Activated B cell treated with CpG ODN at 0.5 μM for 24 hours (primary cell): ENCODE measurements at regions not wholly inside any gene's neighbourhood (a gene's known extent, or its start where the extent isn't known, plus 50 kb on each side); places are given as distances from the start of the nearest gene placed in this dataset.

Experiments used
- ATAC-seq: fragments of 200-7000 bp; cut with Tn5 transposase; one replicate; pipeline ENCODE4 v1.10.0; 2021; ENCODE audit warnings: low read depth, mild to moderate bottlenecking, moderate library complexity
- CTCF ChIA-PET: fragments of 350-600 bp; sonication (Branson Sonifier 250); formaldehyde crosslinking; loops from one replicate; lab custom pipeline; 2021; ENCODE audit warnings: antibody characterized with exemption; lab: Charles Lee
- POLR2A ChIA-PET: fragments of 350-600 bp; sonication (Branson Sonifier 250); formaldehyde crosslinking; loops from one replicate; lab custom pipeline; 2021; ENCODE audit warnings: antibody characterized with exemption; lab: Charles Lee
- DNase-seq: peaks from one replicate; pipeline ENCODE4 v3.0.0; 2022
- H3K27ac Mint-ChIP-seq: one replicate; pipeline ENCODE4 v1.8.0; 2020; ENCODE audit warnings: mixed read lengths
- H3K27me3 Mint-ChIP-seq: one replicate; pipeline ENCODE4 v1.8.0; 2021; ENCODE audit warnings: mixed read lengths
- H3K36me3 Mint-ChIP-seq: one replicate; pipeline ENCODE4 v1.8.0; 2021; ENCODE audit warnings: low read depth, mixed read lengths
- H3K4me1 Mint-ChIP-seq: one replicate; pipeline ENCODE4 v1.8.0; 2021; ENCODE audit warnings: mixed read lengths
- H3K4me3 Mint-ChIP-seq: one replicate; pipeline ENCODE4 v1.8.0; 2020; ENCODE audit warnings: mild to moderate bottlenecking, mixed read lengths
- H3K9me3 Mint-ChIP-seq: one replicate; pipeline ENCODE4 v1.8.0; 2020; ENCODE audit warnings: mixed read lengths
- intact Hi-C: fragments of 100-400 bp; cut with micrococcal nuclease; formaldehyde crosslinking; loops from one replicate; pipeline ENCODE4 v1.15.1; 2024
- TF ChIP-seq, protein P1 (sequence below): fragments of 200-600 bp; IDR thresholded peaks from one replicate; pipeline ENCODE4 v1.8.0; 2022; ENCODE audit warnings: antibody characterized with exemption, mild to moderate bottlenecking

DNA sequence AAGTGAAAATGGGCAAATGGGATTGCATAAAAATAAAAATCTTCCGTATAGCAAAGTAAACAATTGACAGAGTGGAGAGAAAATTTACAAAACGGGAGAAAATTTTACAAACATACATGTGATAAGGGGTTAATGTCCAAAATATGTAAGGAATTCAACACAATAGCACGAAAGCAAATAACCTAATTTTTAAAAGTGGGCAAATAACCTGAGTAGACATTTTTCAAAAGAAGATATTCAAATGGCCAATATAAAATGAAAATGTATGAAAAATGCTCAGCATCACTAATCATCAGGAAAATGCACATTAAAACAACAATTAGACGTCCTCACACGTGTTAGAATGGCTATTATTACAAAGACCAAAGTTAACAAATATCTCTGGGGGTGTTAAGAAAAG is 441.5 kb downstream of the HTR1B start:
- no peak for DNase-seq
- ATAC-seq = no peak
- TF ChIP-seq, protein P1, sequence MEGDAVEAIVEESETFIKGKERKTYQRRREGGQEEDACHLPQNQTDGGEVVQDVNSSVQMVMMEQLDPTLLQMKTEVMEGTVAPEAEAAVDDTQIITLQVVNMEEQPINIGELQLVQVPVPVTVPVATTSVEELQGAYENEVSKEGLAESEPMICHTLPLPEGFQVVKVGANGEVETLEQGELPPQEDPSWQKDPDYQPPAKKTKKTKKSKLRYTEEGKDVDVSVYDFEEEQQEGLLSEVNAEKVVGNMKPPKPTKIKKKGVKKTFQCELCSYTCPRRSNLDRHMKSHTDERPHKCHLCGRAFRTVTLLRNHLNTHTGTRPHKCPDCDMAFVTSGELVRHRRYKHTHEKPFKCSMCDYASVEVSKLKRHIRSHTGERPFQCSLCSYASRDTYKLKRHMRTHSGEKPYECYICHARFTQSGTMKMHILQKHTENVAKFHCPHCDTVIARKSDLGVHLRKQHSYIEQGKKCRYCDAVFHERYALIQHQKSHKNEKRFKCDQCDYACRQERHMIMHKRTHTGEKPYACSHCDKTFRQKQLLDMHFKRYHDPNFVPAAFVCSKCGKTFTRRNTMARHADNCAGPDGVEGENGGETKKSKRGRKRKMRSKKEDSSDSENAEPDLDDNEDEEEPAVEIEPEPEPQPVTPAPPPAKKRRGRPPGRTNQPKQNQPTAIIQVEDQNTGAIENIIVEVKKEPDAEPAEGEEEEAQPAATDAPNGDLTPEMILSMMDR = no peak
- ChIA-PET POLR2A (no interaction called here), CTCF (no interaction called here)
- H3K27me3 Mint-ChIP-seq = no peaks in the 10 kb centered on the region
- H3K4me3 Mint-ChIP-seq = no peak overlapping the region
- peaks cover 3% of the 10 kb centered on the region for H3K9me3 Mint-ChIP-seq
- H3K36me3 Mint-ChIP-seq = no peaks in the 10 kb centered on the region
- no peaks in the 10 kb centered on the region for H3K4me1 Mint-ChIP-seq
- intact Hi-C loops = no loop called here
- no peak overlapping the region for H3K27ac Mint-ChIP-seq

DNA sequence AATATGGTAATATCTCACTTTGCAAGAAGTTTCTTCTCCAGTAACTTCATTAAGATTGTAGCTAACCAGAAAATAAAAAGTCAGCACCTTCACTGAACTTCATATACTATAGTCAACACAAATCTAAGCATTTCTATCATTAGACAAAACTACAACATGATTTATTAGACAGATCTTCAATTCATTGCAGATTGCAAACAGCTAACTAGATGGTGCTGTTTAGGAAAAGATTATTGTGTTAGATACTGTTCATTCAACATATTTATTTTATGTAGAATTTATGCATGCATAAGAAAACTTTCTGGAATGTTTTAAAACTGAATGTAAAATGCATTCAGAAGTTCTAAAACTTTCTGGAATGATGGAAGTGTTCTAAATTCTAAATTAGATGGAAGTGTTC is 442.1 kb downstream of the HTR1B start:
- POLR2A ChIA-PET = no interaction called here

DNA sequence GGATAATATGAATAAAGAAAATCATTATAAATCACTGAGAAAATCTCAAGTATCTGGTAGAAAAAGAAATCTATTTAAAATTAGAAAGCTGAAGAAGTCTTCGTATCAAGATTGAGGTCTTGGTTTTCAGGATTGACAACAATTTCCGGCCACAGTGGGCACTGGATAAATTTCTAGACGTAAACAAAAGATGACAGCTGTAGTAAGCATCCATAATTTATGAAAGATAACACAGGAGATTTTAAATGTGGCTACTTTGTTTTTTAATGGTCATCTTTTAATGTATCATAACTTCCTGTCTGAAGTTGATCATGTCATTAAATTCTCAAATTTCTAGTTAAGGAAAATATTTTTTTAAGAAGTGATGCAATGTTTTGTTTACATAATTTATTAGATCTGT is 444.2 kb downstream of the HTR1B start:
- ChIA-PET CTCF (no interaction called here), POLR2A (no interaction called here)
- TF ChIP-seq, protein P1 = no peak
- no peaks in the 10 kb centered on the region for H3K4me1 Mint-ChIP-seq
- H3K27me3 Mint-ChIP-seq = no peaks in the 10 kb centered on the region
- no peak overlapping the region for H3K4me3 Mint-ChIP-seq
- no peaks in the 10 kb centered on the region for H3K36me3 Mint-ChIP-seq
- H3K27ac Mint-ChIP-seq = no peak overlapping the region
- intact Hi-C loops = no loop called here
- ATAC-seq = no peak
- DNase-seq = no peak
- H3K9me3 Mint-ChIP-seq = peaks cover 7% of the 10 kb centered on the region

More for the DNA sequence above, 442.1 kb downstream of the HTR1B start:
- H3K4me3 Mint-ChIP-seq = no peak overlapping the region
- no peaks in the 10 kb centered on the region for H3K36me3 Mint-ChIP-seq
- H3K9me3 Mint-ChIP-seq = peaks cover 2% of the 10 kb centered on the region
- intact Hi-C loops = no loop called here
- DNase-seq (no peak), ATAC-seq (no peak)
- CTCF ChIA-PET = no interaction called here
- TF ChIP-seq, protein P1 = no peak
- no peaks in the 10 kb centered on the region for H3K27me3 Mint-ChIP-seq
- H3K27ac Mint-ChIP-seq = no peak overlapping the region
- no peaks in the 10 kb centered on the region for H3K4me1 Mint-ChIP-seq

DNA sequence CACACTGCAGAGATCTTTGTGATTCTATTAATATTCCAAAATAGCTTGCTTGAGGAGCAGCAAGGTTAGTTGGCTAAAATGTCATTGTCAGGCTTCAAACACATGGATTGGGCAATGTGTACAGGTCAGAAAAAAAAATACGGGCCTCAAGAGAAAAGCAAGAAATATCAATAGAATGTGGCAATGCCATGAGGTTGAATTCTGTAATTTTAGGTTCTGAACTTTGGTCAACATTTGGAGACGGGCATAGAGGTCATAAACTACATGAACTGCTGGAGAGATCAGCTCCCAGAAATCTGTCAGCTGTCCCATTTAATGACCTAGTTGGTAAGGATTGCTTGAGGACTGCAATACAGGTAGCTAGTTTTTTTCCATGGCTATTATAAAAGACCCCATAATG is 445.8 kb downstream of the HTR1B start:
- intact Hi-C loops = no loop called here
- CTCF ChIA-PET = no interaction called here
- Mint-ChIP-seq H3K27ac (no peak overlapping the region), H3K27me3 (no peaks in the 10 kb centered on the region), H3K4me3 (no peak overlapping the region), H3K4me1 (no peaks in the 10 kb centered on the region), H3K36me3 (no peaks in the 10 kb centered on the region), H3K9me3 (peaks cover 12% of the 10 kb centered on the region)
- ATAC-seq (no peak), DNase-seq (no peak)
- TF ChIP-seq, protein P1 = no peak
- POLR2A ChIA-PET = no interaction called here

DNA sequence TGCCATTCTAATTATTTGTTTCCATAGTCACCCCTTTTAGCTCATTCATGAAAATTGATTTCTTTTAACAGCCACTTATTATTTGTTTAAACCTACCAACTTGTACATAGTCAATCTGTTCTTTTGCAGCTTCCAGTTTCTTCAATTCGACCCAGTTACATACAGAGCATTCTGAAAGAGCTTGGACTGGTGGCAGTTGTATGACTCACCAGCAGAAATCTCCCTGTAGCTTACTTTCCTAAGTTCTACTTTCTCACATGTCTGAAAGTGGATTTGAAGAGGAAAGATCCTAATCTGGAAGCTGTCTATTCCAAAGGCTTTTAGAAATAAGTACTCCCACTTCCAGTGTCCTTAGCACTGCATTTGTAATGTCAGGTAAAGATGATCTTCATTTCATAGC is 447.9 kb downstream of the HTR1B start:
- TF ChIP-seq, protein P1 = no peak
- Mint-ChIP-seq H3K4me3 (no peak overlapping the region), H3K9me3 (peaks cover 13% of the 10 kb centered on the region), H3K36me3 (no peaks in the 10 kb centered on the region), H3K4me1 (no peaks in the 10 kb centered on the region), H3K27ac (no peak overlapping the region), H3K27me3 (no peaks in the 10 kb centered on the region)
- POLR2A ChIA-PET = no interaction called here
- DNase-seq (no peak), ATAC-seq (no peak)
- CTCF ChIA-PET = no interaction called here
- intact Hi-C loops = no loop called here
